MG63 (cell line): ENCODE measurements at regions not wholly inside any gene's neighbourhood (a gene's known extent, or its start where the extent isn't known, plus 50 kb on each side); places are given as distances from the start of the nearest gene placed in this dataset.
A peak's percentile ranks its signal among the peaks of the same experiment; 100 is the strongest.
"Not testable (repeated sequence)": the region's sequence is repeated elsewhere in the genome, so short reads cannot be mapped to it uniquely, and the experiment has no call there.

Source experiments
- DNase-seq: peaks from one replicate; pipeline ENCODE4 v3.0.0-alpha.2; 2020
- H3K27me3 ChIP-seq: fragments of 250-450 bp; sonication (Bioruptor Pico); 2 replicates; pipeline ENCODE4 v1.5.1; 2020; ENCODE audit warnings: mild to moderate bottlenecking, moderate library complexity
- H3K36me3 ChIP-seq: fragments of 250-450 bp; sonication (Bioruptor Pico); 2 replicates; pipeline ENCODE4 v1.5.1; 2020; ENCODE audit warnings: mild to moderate bottlenecking, moderate library complexity
- H3K4me3 ChIP-seq: fragments of 250-450 bp; sonication (Bioruptor Pico); 2 replicates; pipeline ENCODE4 v1.5.1; 2020; ENCODE audit warnings: mild to moderate bottlenecking, moderate library complexity
- H3K9me3 ChIP-seq: fragments of 250-450 bp; sonication (Bioruptor Pico); 2 replicates; pipeline ENCODE4 v1.5.1; 2020; ENCODE audit warnings: mild to moderate bottlenecking, moderate library complexity

DNA sequence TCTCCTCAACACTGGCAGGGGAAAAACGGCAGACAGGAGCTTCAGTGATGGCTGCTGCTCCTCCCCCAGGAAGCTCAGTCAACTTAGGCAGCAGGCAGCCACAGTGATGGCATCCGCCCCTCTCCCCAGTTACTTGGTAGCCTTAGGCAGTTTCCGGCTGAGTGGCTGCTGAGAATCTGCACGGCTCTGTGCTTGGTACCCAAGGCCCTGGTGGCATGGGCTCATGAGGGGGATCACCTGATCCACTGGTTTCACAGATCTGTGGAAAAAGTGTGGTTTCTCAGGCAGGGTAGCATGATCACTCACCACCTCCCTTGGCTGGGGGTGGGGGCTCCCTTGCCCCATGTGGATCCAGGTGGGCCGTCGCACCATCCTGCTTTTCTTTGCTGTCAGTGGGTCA lies 244.6 kb upstream of the MDGA2 start:
- Histone ChIP-seq H3K36me3 (no peaks in the 10 kb centered on the region), H3K4me3 (no peak overlapping the region), H3K9me3 (no peaks in the 10 kb centered on the region), H3K27me3 (no peaks in the 10 kb centered on the region)
- no peak for DNase-seq

DNA sequence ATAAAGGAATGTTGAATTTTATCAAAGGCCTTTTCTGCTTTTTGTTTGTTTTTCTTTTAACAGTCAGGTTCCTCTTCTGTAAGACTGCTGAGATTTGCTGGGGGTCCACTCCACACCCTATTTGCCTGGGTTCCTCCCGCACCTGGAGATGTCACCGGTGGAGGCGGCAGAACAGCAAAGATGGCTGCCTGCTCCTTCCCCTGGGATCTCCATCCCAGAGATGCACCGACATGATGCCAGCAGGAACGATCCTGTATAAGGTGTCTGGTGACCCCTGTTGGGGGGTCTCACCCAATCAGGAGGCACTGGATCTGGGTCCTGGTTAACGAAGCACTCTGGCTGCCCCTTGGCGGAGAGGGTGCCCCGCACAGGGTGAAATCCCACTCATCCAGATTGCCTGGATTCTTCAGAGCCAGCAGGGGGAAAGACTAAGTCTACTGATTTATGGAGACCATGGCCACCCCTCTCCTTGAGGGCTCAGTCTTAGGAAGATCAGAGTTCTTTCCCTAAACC lies 244.0 kb upstream of the MDGA2 start:
- DNase-seq: no peak
- no peaks in the 10 kb centered on the region for H3K27me3 ChIP-seq
- no peaks in the 10 kb centered on the region for H3K36me3 ChIP-seq
- H3K9me3 ChIP-seq: no peaks in the 10 kb centered on the region
- H3K4me3 ChIP-seq: no peak overlapping the region

GRCh38 chr14:47917344-47917954 lies 242.0 kb upstream of the MDGA2 start:
- H3K4me3 ChIP-seq: no peak overlapping the region
- DNase-seq: peak; percentile 1
- H3K36me3 ChIP-seq: no peaks in the 10 kb centered on the region
- no peaks in the 10 kb centered on the region for H3K27me3 ChIP-seq
- H3K9me3 ChIP-seq: no peaks in the 10 kb centered on the region

DNA sequence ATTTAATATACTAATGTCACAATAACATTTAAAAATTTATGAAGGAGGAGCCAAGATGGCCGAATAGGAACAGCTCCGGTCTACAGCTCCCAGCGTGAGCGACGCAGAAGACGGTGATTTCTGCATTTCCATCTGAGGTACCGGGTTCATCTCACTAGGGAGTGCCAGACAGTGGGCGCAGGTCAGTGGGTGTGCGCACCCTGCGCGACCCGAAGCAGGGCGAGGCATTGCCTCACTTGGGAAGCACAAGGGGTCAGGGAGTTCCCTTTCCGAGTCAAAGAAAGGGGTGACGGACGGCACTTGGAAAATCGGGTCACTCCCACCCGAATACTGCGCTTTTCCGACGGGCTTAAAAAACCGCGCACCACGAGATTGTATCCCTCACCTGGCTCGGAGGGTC lies 225.7 kb upstream of the MDGA2 start:
- not testable (repeated sequence) for H3K27me3 ChIP-seq, DNase-seq, H3K4me3 ChIP-seq, H3K36me3 ChIP-seq, H3K9me3 ChIP-seq

DNA sequence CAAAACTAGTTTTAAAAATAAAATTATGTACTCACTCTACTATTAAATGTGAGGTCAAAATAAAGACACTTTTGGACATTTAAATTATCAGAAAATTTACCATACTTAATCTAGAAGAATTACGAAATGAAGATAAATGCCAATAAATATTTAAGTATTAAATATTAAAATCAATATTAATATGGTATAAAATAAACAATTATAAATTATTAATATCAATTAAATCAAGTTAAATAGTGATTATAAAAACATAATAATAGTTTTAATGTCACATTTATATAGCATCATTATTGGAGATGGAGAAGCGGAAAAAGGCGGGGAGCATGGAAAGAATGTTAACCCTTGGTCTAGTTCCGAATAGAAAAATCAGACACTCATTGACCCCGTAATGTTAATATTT lies 224.3 kb upstream of the MDGA2 start:
- Histone ChIP-seq H3K27me3 (no peaks in the 10 kb centered on the region), H3K36me3 (no peaks in the 10 kb centered on the region), H3K4me3 (no peak overlapping the region), H3K9me3 (no peaks in the 10 kb centered on the region)
- no peak for DNase-seq

- Histone ChIP-seq H3K4me3 (no peak overlapping the region), H3K9me3 (no peaks in the 10 kb centered on the region), H3K27me3 (no peaks in the 10 kb centered on the region), H3K36me3 (no peaks in the 10 kb centered on the region)
- no peak for DNase-seq
Observed at GRCh38 chr14:47874350-47874749, 198.9 kb upstream of the MDGA2 start.

- no peak for DNase-seq
- Histone ChIP-seq H3K4me3 (no peak overlapping the region), H3K27me3 (no peaks in the 10 kb centered on the region), H3K36me3 (no peaks in the 10 kb centered on the region), H3K9me3 (no peaks in the 10 kb centered on the region)
Observed at GRCh38 chr14:47872588-47872987, 197.2 kb upstream of the MDGA2 start.

GRCh38 chr14:47863441-47863840 lies 188.0 kb upstream of the MDGA2 start:
- H3K36me3 ChIP-seq: no peaks in the 10 kb centered on the region
- no peak for DNase-seq
- no peak overlapping the region for H3K4me3 ChIP-seq
- no peaks in the 10 kb centered on the region for H3K9me3 ChIP-seq
- no peaks in the 10 kb centered on the region for H3K27me3 ChIP-seq

DNA sequence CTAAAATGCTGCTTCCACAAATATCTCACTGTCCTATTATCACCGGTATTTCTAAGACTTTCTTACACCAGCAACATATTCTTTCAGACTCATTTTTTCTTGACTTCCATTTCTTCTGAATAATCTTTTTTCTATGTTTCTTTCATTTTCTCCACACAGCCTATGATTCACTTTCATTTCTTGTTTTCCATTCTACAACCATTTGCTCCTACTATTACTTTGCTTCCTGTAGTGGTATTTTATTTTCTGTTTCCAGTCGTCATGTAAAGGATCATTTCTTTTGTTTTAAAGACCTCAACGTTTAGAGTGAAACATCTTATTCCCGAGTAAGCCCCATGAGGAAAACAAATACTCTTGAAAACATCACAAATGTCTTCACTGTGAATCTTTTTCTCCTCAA lies 182.2 kb upstream of the MDGA2 start:
- no peak for DNase-seq
- Histone ChIP-seq H3K27me3 (no peaks in the 10 kb centered on the region), H3K4me3 (no peak overlapping the region), H3K36me3 (no peaks in the 10 kb centered on the region), H3K9me3 (no peaks in the 10 kb centered on the region)

GRCh38 chr14:47852278-47852677 lies 176.9 kb upstream of the MDGA2 start:
- Histone ChIP-seq H3K36me3 (no peaks in the 10 kb centered on the region), H3K9me3 (no peaks in the 10 kb centered on the region), H3K27me3 (no peaks in the 10 kb centered on the region), H3K4me3 (no peak overlapping the region)
- no peak for DNase-seq

- Histone ChIP-seq H3K4me3 (no peak overlapping the region), H3K36me3 (no peaks in the 10 kb centered on the region), H3K27me3 (no peaks in the 10 kb centered on the region), H3K9me3 (no peaks in the 10 kb centered on the region)
- DNase-seq: no peak
Observed at GRCh38 chr14:47846008-47846407, 170.6 kb upstream of the MDGA2 start.

GRCh38 chr14:47843236-47843635 lies 167.8 kb upstream of the MDGA2 start:
- H3K9me3 ChIP-seq: no peaks in the 10 kb centered on the region
- no peak overlapping the region for H3K4me3 ChIP-seq
- H3K27me3 ChIP-seq: no peaks in the 10 kb centered on the region
- no peak for DNase-seq
- H3K36me3 ChIP-seq: no peaks in the 10 kb centered on the region

- no peak overlapping the region for H3K4me3 ChIP-seq
- no peak for DNase-seq
Observed at GRCh38 chr14:47833011-47833410, 157.6 kb upstream of the MDGA2 start.

DNA sequence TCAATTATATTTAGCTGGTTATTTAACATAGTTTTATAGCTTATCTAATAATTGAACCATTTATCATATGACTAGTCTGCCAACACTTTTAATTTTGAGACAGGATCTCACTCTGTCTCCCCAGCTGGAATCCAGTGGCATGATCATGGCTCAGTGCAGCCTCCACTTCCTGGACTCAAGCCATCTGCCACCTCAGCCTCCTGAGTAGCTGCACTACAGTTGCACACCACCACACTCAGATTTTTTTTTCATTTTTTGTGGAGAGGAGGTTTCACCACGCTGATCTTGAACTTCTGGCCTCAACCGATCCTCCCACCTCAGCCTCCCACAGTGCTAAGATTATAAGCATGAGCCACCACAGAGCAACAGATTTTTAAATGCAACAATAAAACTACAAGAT lies 151.4 kb upstream of the MDGA2 start:
- Histone ChIP-seq H3K4me3 (no peak overlapping the region), H3K27me3 (no peaks in the 10 kb centered on the region), H3K36me3 (no peaks in the 10 kb centered on the region), H3K9me3 (no peaks in the 10 kb centered on the region)
- peak; percentile 2 for DNase-seq

More at GRCh38 chr14:47833011-47833410, 157.6 kb upstream of the MDGA2 start:
- no peaks in the 10 kb centered on the region for H3K9me3 ChIP-seq
- no peaks in the 10 kb centered on the region for H3K27me3 ChIP-seq
- no peaks in the 10 kb centered on the region for H3K36me3 ChIP-seq

DNA sequence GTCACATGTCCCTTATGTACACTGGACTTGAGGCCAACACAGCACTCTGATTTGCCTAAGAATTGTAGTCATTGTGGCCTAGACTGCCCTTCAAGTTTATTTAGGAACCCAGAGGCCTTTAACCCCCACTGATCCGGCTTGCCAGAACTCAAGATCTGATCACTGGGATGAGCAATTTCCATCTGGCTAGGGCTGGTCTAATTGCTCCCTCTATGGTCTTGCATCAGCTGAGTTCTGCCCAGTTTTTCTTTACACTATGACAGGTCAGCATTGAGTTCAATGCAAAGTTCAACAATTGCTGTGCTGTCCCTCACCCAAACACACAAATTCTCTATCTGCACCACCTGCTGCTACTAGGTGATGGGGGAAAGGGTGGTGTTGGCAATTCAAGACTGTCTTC lies 146.9 kb upstream of the MDGA2 start:
- no peaks in the 10 kb centered on the region for H3K9me3 ChIP-seq

GRCh38 chr14:47821135-47821534 lies 145.7 kb upstream of the MDGA2 start:
- H3K4me3 ChIP-seq: no peak overlapping the region
- H3K36me3 ChIP-seq: no peaks in the 10 kb centered on the region
- DNase-seq: no peak
- H3K9me3 ChIP-seq: no peaks in the 10 kb centered on the region
- H3K27me3 ChIP-seq: no peaks in the 10 kb centered on the region

More for the DNA sequence above, 146.9 kb upstream of the MDGA2 start:
- Histone ChIP-seq H3K36me3 (no peaks in the 10 kb centered on the region), H3K27me3 (no peaks in the 10 kb centered on the region), H3K4me3 (no peak overlapping the region)
- DNase-seq: no peak

- Histone ChIP-seq H3K36me3 (no peaks in the 10 kb centered on the region), H3K27me3 (no peaks in the 10 kb centered on the region), H3K9me3 (no peaks in the 10 kb centered on the region), H3K4me3 (no peak overlapping the region)
- no peak for DNase-seq
Observed at GRCh38 chr14:47790477-47790876, 115.1 kb upstream of the MDGA2 start.

DNA sequence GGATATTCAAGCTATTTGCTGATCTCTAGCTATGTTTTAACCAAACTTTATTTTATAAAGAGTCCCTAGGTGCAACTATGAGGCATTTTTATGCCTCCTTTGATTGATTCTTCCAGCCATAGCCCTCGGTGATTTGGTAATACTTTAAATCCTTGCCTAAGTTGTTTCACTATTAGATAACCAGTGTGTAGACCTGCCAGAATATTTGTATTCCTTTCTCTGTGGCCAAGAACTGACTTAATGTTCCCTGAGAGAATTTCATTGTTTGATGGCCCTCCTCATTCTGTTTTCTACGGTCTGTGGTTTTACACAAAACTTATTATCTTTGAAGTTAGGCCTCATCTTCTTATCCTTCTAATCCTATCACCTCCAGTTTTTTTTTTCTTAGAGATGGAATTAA lies 109.7 kb upstream of the MDGA2 start:
- no peak for DNase-seq
- H3K36me3 ChIP-seq: no peaks in the 10 kb centered on the region
- H3K9me3 ChIP-seq: no peaks in the 10 kb centered on the region
- H3K4me3 ChIP-seq: no peak overlapping the region
- no peaks in the 10 kb centered on the region for H3K27me3 ChIP-seq

GRCh38 chr14:47778631-47779030 lies 103.2 kb upstream of the MDGA2 start:
- DNase-seq: no peak
- H3K9me3 ChIP-seq: no peaks in the 10 kb centered on the region
- no peaks in the 10 kb centered on the region for H3K36me3 ChIP-seq
- no peak overlapping the region for H3K4me3 ChIP-seq
- H3K27me3 ChIP-seq: no peaks in the 10 kb centered on the region
